OCI-M2 (cell line): ENCODE measurements at regions not wholly inside any gene's neighbourhood (a gene's known extent, or its start where the extent isn't known, plus 50 kb on each side); places are given as distances from the start of the nearest gene placed in this dataset.
"Not testable (repeated sequence)": the region's sequence is repeated elsewhere in the genome, so short reads cannot be mapped to it uniquely, and the experiment has no call there.

ENCODE experiments used
- DNase-seq: peaks from one replicate; lab custom pipeline; 2025; ENCODE audit not compliant: unreplicated experiment; lab: John Stamatoyannopoulos, UW

- DNase-seq = no peak
These were observed 221.7 kb upstream of the RXFP2 start for GRCh38 chr13:31517599-31517998.

GRCh38 chr13:31518645-31519044 lies 220.7 kb upstream of the RXFP2 start:
- no peak for DNase-seq

DNA sequence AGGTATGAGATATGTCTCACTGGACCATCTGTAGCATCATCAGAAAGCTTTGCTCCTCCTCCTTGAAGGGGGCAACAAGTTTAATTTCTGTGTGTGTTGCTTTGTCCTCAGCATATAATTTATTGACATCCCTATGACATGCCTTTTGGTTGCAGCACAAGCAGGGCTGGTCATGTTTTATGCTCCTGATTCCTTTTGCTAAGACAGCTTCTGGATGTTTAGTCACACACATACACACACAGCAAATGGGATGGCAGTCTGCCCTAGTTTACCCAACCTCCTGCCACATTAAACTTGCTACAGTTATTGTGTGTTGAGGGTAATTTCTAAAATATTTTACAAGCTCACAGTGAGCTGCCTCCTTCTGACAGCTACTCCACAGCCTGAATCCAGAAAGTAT lies 217.9 kb upstream of the RXFP2 start:
- no peak for DNase-seq

DNA sequence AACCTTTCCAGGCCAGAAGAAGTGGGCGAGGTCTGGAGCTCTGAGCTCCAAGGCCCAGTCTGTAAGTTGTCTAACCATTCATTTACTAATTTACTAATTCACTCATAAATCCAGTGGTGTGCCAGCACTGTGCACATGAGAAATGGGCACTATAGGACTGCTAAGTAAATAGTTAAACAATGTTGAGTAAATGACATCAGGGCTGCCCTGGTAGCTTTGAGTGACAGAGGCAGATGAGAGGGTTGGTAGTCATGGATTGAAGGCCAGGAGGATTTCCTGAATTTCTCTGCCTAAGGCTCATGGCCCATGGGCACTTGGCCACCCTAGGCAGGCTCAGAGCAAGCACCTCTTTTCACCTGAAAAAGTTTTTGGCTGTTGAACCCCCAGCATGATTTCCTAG lies 216.9 kb upstream of the RXFP2 start:
- DNase-seq = no peak

- DNase-seq = no peak
These were observed 211.2 kb upstream of the RXFP2 start for GRCh38 chr13:31528176-31528575.

GRCh38 chr13:31528758-31529157 lies 210.6 kb upstream of the RXFP2 start:
- no peak for DNase-seq

GRCh38 chr13:31530922-31531321 lies 208.4 kb upstream of the RXFP2 start:
- DNase-seq = no peak

DNA sequence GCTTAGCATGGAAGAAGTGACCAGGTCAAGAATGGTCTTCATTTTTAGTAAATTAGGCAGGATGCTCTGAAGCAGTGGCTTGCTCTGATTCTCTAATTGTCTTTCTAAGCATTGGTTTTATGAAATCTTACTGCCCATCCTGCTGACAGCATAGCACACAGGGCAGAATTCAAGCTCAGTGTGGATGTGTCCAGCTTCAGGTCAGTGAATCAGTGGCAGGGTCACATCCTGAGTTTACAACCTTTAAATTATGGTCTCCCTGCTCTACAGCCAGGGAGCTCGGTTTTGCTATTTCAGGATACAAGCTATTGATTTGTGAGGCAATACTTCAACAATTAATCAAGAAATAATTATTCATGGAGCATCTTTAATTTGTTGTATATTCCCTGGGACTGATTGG lies 202.3 kb upstream of the RXFP2 start:
- no peak for DNase-seq

GRCh38 chr13:31538067-31539042 lies 201.0 kb upstream of the RXFP2 start:
- DNase-seq = no peak

DNA sequence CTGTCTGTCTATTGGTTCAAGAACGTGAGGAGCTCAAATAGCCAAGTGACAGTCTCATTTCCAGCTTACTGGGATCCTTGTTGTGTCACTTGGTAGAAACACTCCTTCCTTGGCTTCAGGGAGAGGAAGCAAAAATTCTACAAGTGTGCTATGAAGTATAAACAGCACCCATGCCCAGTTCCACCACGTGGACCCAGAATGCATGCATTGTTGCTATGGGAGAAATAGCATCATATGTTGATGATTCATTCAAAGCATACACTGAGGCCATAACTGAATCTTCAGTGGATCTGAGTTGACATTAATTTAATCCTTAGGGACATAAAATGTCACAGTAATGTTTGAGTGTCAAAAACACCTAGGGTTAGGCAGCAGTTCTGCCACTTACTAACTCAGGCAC lies 199.0 kb upstream of the RXFP2 start:
- no peak for DNase-seq

- no peak for DNase-seq
These were observed 196.1 kb upstream of the RXFP2 start for GRCh38 chr13:31543190-31543589.

DNA sequence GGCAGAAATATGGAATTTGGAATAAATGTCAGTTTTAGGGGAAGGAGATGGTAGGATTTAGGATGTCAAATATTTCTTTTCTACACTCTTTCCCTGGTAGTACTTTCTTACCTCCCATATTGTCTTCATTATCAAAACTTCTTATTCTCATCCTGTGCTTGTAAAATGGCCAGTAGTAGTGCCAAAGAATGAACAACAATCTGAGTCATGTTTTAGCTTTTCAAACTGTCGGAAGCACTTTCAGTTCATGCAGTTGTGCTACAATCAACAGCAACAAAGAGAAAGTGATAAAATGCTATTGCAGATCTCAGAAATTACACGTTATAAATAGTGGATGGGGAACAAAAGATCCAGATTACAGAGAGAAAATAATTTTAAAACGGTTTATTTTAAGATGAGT lies 193.7 kb upstream of the RXFP2 start:
- no peak for DNase-seq

DNA sequence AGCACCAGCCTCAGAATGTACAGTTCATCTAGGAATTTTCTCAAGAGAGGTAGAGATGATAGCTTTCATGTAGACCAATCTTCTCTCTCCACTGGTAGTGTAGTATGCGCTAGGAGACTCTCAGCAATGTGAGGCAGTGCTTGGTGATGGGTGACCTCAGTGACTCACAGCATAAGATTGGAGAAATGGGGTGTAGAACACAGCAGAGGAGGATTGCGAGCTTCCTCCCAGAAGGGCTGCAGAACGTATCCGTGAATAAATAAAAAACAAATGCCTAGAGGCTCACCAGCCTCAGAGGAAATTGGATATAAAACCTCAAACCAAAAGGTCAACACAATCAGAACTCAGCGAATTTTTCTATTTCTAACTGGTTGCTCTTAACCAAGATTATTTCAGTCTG lies 182.9 kb upstream of the RXFP2 start:
- DNase-seq = no peak

- DNase-seq = not testable (repeated sequence)
These were observed 155.1 kb upstream of the RXFP2 start for GRCh38 chr13:31584221-31584620.

DNA sequence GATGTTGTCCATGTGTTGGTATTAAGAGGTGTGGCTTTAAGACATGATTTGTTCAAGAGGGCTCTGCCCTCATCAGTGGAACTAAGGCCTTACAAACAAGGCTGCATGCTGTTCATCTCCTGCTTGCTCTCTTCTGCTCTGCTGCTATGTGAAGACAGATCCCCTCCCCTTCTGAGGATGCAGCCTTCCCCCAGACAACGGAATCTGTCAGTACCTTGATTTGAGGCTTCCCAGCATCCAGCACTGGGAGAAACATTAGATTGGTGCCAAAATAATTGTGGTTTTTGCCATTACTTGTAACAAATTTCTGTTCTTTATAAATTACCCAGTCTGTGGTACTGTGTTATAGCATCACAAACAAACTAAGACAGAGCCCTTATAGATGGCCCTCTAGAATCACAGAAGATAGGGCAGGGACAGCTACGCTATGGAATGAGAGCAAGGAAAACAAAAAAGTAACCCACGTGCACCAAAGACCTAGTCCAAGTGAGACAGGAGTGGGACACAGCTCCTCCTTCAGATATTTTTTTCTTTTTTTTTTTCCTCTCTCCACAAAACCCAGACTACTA lies 151.5 kb upstream of the RXFP2 start:
- DNase-seq = no peak

- no peak for DNase-seq
These were observed 151.0 kb upstream of the RXFP2 start for GRCh38 chr13:31588316-31588715.

- DNase-seq = no peak
These were observed 150.4 kb upstream of the RXFP2 start for GRCh38 chr13:31588893-31589292.

DNA sequence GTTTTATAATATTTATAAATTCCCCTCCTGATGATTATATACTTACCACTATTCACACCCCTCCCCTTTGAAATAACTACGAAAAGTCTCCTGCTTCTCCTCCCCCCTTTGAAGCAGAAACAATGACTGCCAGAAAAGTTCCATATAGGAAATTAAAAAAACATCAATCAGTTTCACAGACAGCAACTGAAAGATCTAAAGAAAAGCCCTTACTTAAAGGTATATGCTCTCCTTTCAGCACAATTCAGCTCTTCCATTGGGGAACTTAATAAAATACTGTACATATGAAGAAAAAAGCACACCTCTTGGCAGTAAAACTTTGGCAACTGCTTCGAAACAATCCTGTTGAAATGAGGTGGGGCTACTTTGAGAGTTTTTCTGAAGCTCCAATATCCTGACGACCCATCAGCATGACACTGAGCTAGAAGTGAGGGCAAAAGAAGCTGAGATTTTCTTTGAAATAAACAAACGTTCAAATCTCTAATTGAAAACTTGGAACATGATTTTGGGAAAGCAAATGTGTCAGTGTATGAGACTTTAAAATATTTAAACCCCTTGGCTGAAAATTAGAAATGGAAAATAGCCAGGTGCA lies 147.6 kb upstream of the RXFP2 start:
- DNase-seq = no peak

DNA sequence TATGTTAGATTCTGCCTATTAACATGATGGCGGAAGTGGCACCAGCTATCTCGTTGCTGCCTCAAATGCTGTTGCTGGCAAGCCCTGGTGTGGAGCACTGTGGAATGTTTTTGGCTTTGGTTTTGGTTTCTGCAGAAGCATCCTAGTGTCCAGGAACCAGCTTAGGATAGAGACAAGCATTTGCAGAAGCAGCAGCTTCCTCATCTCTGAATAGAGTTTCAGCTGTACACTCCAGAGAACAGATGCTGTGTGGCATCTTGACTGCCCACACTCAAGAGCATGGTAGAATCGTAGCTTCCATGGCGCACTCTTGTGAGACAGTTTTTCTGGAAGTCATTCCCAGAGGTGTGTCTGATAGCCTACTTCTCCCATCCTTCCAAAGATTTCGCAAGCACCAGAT lies 145.3 kb upstream of the RXFP2 start:
- DNase-seq = no peak

DNA sequence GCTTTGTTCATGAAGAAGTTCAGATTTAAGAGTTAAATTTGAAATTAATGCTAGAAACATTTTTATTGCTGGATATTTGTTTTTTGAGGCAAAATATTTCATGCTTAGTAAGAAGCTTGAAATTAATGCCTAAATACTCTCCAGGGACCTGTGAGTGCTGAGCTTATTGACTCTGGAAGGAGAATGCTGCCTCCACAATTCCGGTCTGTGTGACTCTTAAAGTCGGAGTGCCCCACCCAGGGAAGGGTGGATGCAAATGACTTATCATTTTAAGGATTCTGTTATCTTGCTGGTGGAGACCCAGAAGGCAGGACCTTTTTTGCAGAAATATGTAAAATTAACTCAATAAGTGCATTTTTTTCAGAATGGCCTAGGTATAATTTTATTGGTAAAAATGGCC lies 143.8 kb upstream of the RXFP2 start:
- no peak for DNase-seq

GRCh38 chr13:31598990-31599389 lies 140.3 kb upstream of the RXFP2 start:
- DNase-seq = no peak
